Upper lobe of left lung (tissue), 6 donors: ENCODE measurements at regions not wholly inside any gene's neighbourhood (a gene's known extent, or its start where the extent isn't known, plus 50 kb on each side); places are given as distances from the start of the nearest gene placed in this dataset.

Source experiments
- ATAC-seq, 2 donors: fragments of 200-7000 bp; cut with Tn5 transposase; one replicate each; pipeline ENCODE4 v1.9.1; 2022; ENCODE audit warnings: mild to moderate bottlenecking in 2 of 2, moderate library complexity in 2 of 2; ENCODE audit not compliant: low FRiP score in 2 of 2
- DNase-seq, 2 donors: peaks; one replicate each; pipeline ENCODE4 v3.0.0-alpha.2; 2019 to 2020
- H3K27ac ChIP-seq, 4 donors: fragments of 200-600 bp; sonication (generic); one replicate each; pipeline ENCODE4 v1.5.1; 2016 to 2019
- H3K27me3 ChIP-seq, 4 donors: fragments of 200-600 bp; sonication (generic); one replicate each; pipeline ENCODE4 v1.5.1; 2017 to 2019
- H3K36me3 ChIP-seq, 4 donors: fragments of 200-600 bp; sonication (generic); one replicate each; pipeline ENCODE4 v1.5.1; 2016 to 2019
- H3K4me1 ChIP-seq, 4 donors: fragments of 200-600 bp; sonication (generic); one replicate each; pipeline ENCODE4 v1.5.1; 2018 to 2019
- H3K4me3 ChIP-seq, 4 donors: fragments of 200-600 bp; sonication (generic); one replicate each; pipeline ENCODE4 v1.5.1; 2017 to 2019; ENCODE audit warnings: mild to moderate bottlenecking in 2 of 4, moderate library complexity in 1 of 4
- H3K9me3 ChIP-seq, 4 donors: fragments of 200-600 bp; sonication (generic); one replicate each; pipeline ENCODE4 v1.5.1; 2018 to 2019
- CTCF ChIP-seq, 6 experiments: fragments of 450-650 bp in 4 of 6; fragments of 200-600 bp in 2 of 6; sonication (generic) in 2 of 6; IDR thresholded peaks; one replicate each; pipeline ENCODE4 v1.5.1; 2016 to 2019; ENCODE audit warnings: antibody characterized with exemption in 6 of 6
- EP300 ChIP-seq, 4 donors: sonication (generic); formaldehyde crosslinking; IDR thresholded peaks; one replicate each; pipeline ENCODE4 v1.5.1; 2017; ENCODE audit warnings: antibody characterized with exemption in 4 of 4, control low read depth in 2 of 4
- POLR2A ChIP-seq, 4 donors: fragments of 450-650 bp; IDR thresholded peaks; one replicate each; pipeline ENCODE4 v1.5.1; 2016 to 2017; ENCODE audit warnings: antibody characterized with exemption in 4 of 4, mild to moderate bottlenecking in 2 of 4
- POLR2AphosphoS5 ChIP-seq, 2 donors: sonication (generic); formaldehyde crosslinking; IDR thresholded peaks; one replicate each; pipeline ENCODE4 v1.5.1; 2017; ENCODE audit warnings: antibody characterized with exemption in 2 of 2
- WGBS, 2 donors: methylation state at CpG; one replicate each; pipeline ENCODE4 v1.1.5; 2017 to 2018; 5-methylcytosine and 5-hydroxymethylcytosine counted together
- donor health status: DM: no; HTN: no; CAD: no; lungs with moderate emphysema.
- donor health status: DM: no; HTN: yes; CAD: no; lungs with severe emphysema.

GRCh38 chr11:131099746-131100145 is 183.5 kb upstream of the SNX19 start:
- no peak overlapping the region for H3K4me3 ChIP-seq
- no peaks in the 10 kb centered on the region for H3K36me3 ChIP-seq
- H3K9me3 ChIP-seq = no peaks in the 10 kb centered on the region
- H3K27me3 ChIP-seq = no peaks in the 10 kb centered on the region
- TF ChIP-seq POLR2A (IDR thresholded peaks at IDR 0.05) (no peak), CTCF (IDR thresholded peaks at IDR 0.05) (no peak), EP300 (IDR thresholded peaks at IDR 0.05) (no peak), POLR2AphosphoS5 (IDR thresholded peaks at IDR 0.05) (no peak)
- ATAC-seq (no peak), DNase-seq (no peak)
- H3K27ac ChIP-seq = no peak overlapping the region
- H3K4me1 ChIP-seq = no peaks in the 10 kb centered on the region
- WGBS, 2 donors = 41 to 52% methylated on average over 1 of the region's 1 CpG

GRCh38 chr11:131108760-131109159 is 192.5 kb upstream of the SNX19 start:
- no peaks in the 10 kb centered on the region for H3K27me3 ChIP-seq
- WGBS, 2 donors = 64 to 77% methylated on average over 1 of the region's 1 CpG
- no peak overlapping the region for H3K4me3 ChIP-seq
- H3K27ac ChIP-seq = no peak overlapping the region
- DNase-seq (peak in 1 of 2 donors; percentile 31), ATAC-seq (peak; percentile 46 to 80)
- no peak for TF ChIP-seq POLR2A (IDR thresholded peaks at IDR 0.05)
- no peak for TF ChIP-seq CTCF (IDR thresholded peaks at IDR 0.05)
- TF ChIP-seq POLR2AphosphoS5 (IDR thresholded peaks at IDR 0.05) = no peak
- no peak for TF ChIP-seq EP300 (IDR thresholded peaks at IDR 0.05)
- peaks cover 4 to 15% (median 11%) of the 10 kb centered on the region in 4 donors for H3K9me3 ChIP-seq
- H3K4me1 ChIP-seq = no peaks in the 10 kb centered on the region
- no peaks in the 10 kb centered on the region for H3K36me3 ChIP-seq

- H3K27me3 ChIP-seq = no peaks in the 10 kb centered on the region
- no peak overlapping the region for H3K27ac ChIP-seq
- H3K36me3 ChIP-seq = no peaks in the 10 kb centered on the region
- 65 to 76% methylated on average over 4 of the region's 4 CpGs for WGBS, 2 donors
- H3K4me3 ChIP-seq = no peak overlapping the region
- H3K4me1 ChIP-seq = no peaks in the 10 kb centered on the region
- DNase-seq (no peak), ATAC-seq (no peak)
- peaks cover 4 to 15% (median 11%) of the 10 kb centered on the region in 4 donors for H3K9me3 ChIP-seq
- no peak for TF ChIP-seq CTCF (IDR thresholded peaks at IDR 0.05)
- TF ChIP-seq POLR2AphosphoS5 (IDR thresholded peaks at IDR 0.05) = no peak
- no peak for TF ChIP-seq EP300 (IDR thresholded peaks at IDR 0.05)
- no peak for TF ChIP-seq POLR2A (IDR thresholded peaks at IDR 0.05)
These were observed 193.0 kb upstream of the SNX19 start for GRCh38 chr11:131109257-131109656.

GRCh38 chr11:131109790-131110189 is 193.5 kb upstream of the SNX19 start:
- H3K36me3 ChIP-seq = no peaks in the 10 kb centered on the region
- DNase-seq (no peak), ATAC-seq (no peak)
- no peaks in the 10 kb centered on the region for H3K4me1 ChIP-seq
- WGBS, 2 donors = 55 to 71% methylated on average over 5 of the region's 5 CpGs
- no peaks in the 10 kb centered on the region for H3K27me3 ChIP-seq
- peaks cover 4 to 15% (median 11%) of the 10 kb centered on the region in 4 donors for H3K9me3 ChIP-seq
- TF ChIP-seq POLR2A (IDR thresholded peaks at IDR 0.05) (no peak), CTCF (IDR thresholded peaks at IDR 0.05) (no peak), POLR2AphosphoS5 (IDR thresholded peaks at IDR 0.05) (no peak), EP300 (IDR thresholded peaks at IDR 0.05) (no peak)
- H3K4me3 ChIP-seq = no peak overlapping the region
- no peak overlapping the region for H3K27ac ChIP-seq

- H3K9me3 ChIP-seq = peaks cover 4 to 15% (median 11%) of the 10 kb centered on the region in 4 donors
- H3K27me3 ChIP-seq = no peaks in the 10 kb centered on the region
- no peaks in the 10 kb centered on the region for H3K4me1 ChIP-seq
- H3K36me3 ChIP-seq = no peaks in the 10 kb centered on the region
- ATAC-seq = no peak
- no peak overlapping the region for H3K27ac ChIP-seq
- DNase-seq = peak in 1 of 2 donors; percentile 54
- TF ChIP-seq POLR2AphosphoS5 (IDR thresholded peaks at IDR 0.05) = no peak
- TF ChIP-seq EP300 (IDR thresholded peaks at IDR 0.05) = no peak
- no peak for TF ChIP-seq POLR2A (IDR thresholded peaks at IDR 0.05)
- TF ChIP-seq CTCF (IDR thresholded peaks at IDR 0.05) = no peak
- no peak overlapping the region for H3K4me3 ChIP-seq
- 85 to 95% methylated on average over 4 of the region's 4 CpGs for WGBS, 2 donors
These were observed 195.5 kb upstream of the SNX19 start for GRCh38 chr11:131111775-131112174.
